CD14-positive monocyte (primary cell): ENCODE measurements at regions not wholly inside any gene's neighbourhood (a gene's known extent, or its start where the extent isn't known, plus 50 kb on each side); places are given as distances from the start of the nearest gene placed in this dataset.

Source experiments
- DNase-seq, 3 donors: peaks; one replicate each; pipeline ENCODE4 v3.0.0-alpha.2; 2011 to 2022
- H2AFZ ChIP-seq: 2 replicates; pipeline ENCODE4 v1.6.0; 2012; ENCODE audit warnings: mild to moderate bottlenecking, low read depth, low read length, inconsistent platforms; ENCODE audit not compliant: insufficient read depth, poor library complexity, severe bottlenecking
- H3K27ac ChIP-seq, 2 donors: 1 replicate in 1 of 2; 2 replicates in 1 of 2; pipeline ENCODE4 v1.5.1; 2012 to 2013; ENCODE audit warnings: low read length in 2 of 2, control low read depth in 1 of 2, inconsistent platforms in 1 of 2, low read depth in 1 of 2, mild to moderate bottlenecking in 1 of 2
- H3K27me3 ChIP-seq, 2 donors: one replicate each; pipeline versions ENCODE4 v1.6.0 to v1.6.1; 2011 to 2013; ENCODE audit warnings: low read length in 2 of 2; ENCODE audit not compliant: control insufficient read depth in 2 of 2, insufficient read depth in 2 of 2
- H3K36me3 ChIP-seq, 2 donors: replicated peaks in 1 of 2; 1 replicate in 1 of 2; 2 replicates in 1 of 2; pipeline versions ENCODE4 v1.5.1 to v1.6.1; 2012 to 2013; ENCODE audit warnings: low read length in 2 of 2, control low read depth in 1 of 2, inconsistent platforms in 1 of 2, mild to moderate bottlenecking in 1 of 2; ENCODE audit not compliant: insufficient read depth in 2 of 2, control insufficient read depth in 1 of 2
- H3K4me1 ChIP-seq, 2 donors: 1 replicate in 1 of 2; 2 replicates in 1 of 2; pipeline versions ENCODE4 v1.5.1 to v1.6.1; 2012 to 2013; ENCODE audit warnings: low read length in 2 of 2, control low read depth in 1 of 2, inconsistent platforms in 1 of 2, mild to moderate bottlenecking in 1 of 2, moderate library complexity in 1 of 2; ENCODE audit not compliant: insufficient read depth in 2 of 2, control insufficient read depth in 1 of 2
- H3K4me2 ChIP-seq: replicated peaks from 2 replicates; pipeline ENCODE3; 2012; ENCODE audit warnings: low read length, moderate library complexity, mild to moderate bottlenecking; ENCODE audit not compliant: poor library complexity, severe bottlenecking; ENCODE audit errors: extremely low read depth
- H3K4me3 ChIP-seq, 3 experiments: fragments of 200-600 bp in 1 of 3; sonication (generic) in 1 of 3; replicated peaks in 1 of 3; 1 replicate in 2 of 3; 2 replicates in 1 of 3; pipeline ENCODE4 v1.5.1; 2011 to 2013; ENCODE audit warnings: low read length in 3 of 3, mild to moderate bottlenecking in 3 of 3, control low read depth in 2 of 3, low read depth in 2 of 3, inconsistent platforms in 1 of 3, moderate library complexity in 1 of 3
- H3K79me2 ChIP-seq: 2 replicates; pipeline ENCODE4 v1.6.0; 2012; ENCODE audit warnings: mild to moderate bottlenecking, control low read depth, inconsistent platforms, low read length, moderate library complexity; ENCODE audit not compliant: insufficient read depth
- H3K9ac ChIP-seq: 2 replicates; pipeline ENCODE4 v1.6.0; 2017; ENCODE audit warnings: low read length, mild to moderate bottlenecking; ENCODE audit not compliant: insufficient read depth, poor library complexity, severe bottlenecking
- H3K9me3 ChIP-seq, 2 donors: replicated peaks in 1 of 2; 1 replicate in 1 of 2; 2 replicates in 1 of 2; pipeline versions ENCODE4 v1.5.1 to v1.6.1; 2012 to 2013; ENCODE audit warnings: low read length in 2 of 2, control low read depth in 1 of 2; ENCODE audit not compliant: control insufficient read depth in 1 of 2, insufficient read depth in 1 of 2
- H4K20me1 ChIP-seq: 2 replicates; pipeline ENCODE4 v1.6.0; 2012; ENCODE audit warnings: mild to moderate bottlenecking, low read length, control low read depth, moderate library complexity; ENCODE audit not compliant: insufficient read depth
- H3K27ac Mint-ChIP-seq, 7 donors: one replicate each; pipeline ENCODE4 v1.8.0; 2020; ENCODE audit warnings: mild to moderate bottlenecking in 7 of 7, mixed read lengths in 7 of 7, moderate library complexity in 6 of 7, inconsistent platforms in 2 of 7
- H3K27me3 Mint-ChIP-seq, 3 donors: one replicate each; pipeline ENCODE4 v1.8.0; 2021 to 2022; ENCODE audit warnings: low read depth in 3 of 3, mild to moderate bottlenecking in 3 of 3, mixed read lengths in 3 of 3, moderate library complexity in 3 of 3, inconsistent platforms in 1 of 3
- H3K36me3 Mint-ChIP-seq, 2 donors: one replicate each; pipeline ENCODE4 v1.8.0; 2020; ENCODE audit warnings: mixed read lengths in 2 of 2, inconsistent platforms in 1 of 2, mild to moderate bottlenecking in 1 of 2
- H3K4me1 Mint-ChIP-seq: one replicate; pipeline ENCODE4 v1.8.0; 2020; ENCODE audit warnings: mild to moderate bottlenecking, mixed read lengths
- H3K4me3 Mint-ChIP-seq, 2 donors: one replicate each; pipeline ENCODE4 v1.8.0; 2020; ENCODE audit warnings: mild to moderate bottlenecking in 2 of 2, mixed read lengths in 2 of 2, moderate library complexity in 1 of 2
- H3K9me3 Mint-ChIP-seq, 7 donors: one replicate each; pipeline ENCODE4 v1.8.0; 2020 to 2022; ENCODE audit warnings: mixed read lengths in 7 of 7, mild to moderate bottlenecking in 6 of 7, moderate library complexity in 6 of 7, inconsistent platforms in 2 of 7
- WGBS: methylation state at CpG from one replicate; pipeline ENCODE4 v1.1.5; 2013; ENCODE audit warnings: missing lambda C conversion rate; ENCODE audit not compliant: insufficient coverage; 5-methylcytosine and 5-hydroxymethylcytosine counted together
- intact Hi-C, 2 donors: fragments of 100-400 bp; cut with micrococcal nuclease; formaldehyde crosslinking; loops; one replicate each; pipeline versions ENCODE4 v1.15.0 to v1.15.1; 2023
- TF ChIP-seq, protein P1 (sequence below): fragments of 200-600 bp; IDR thresholded peaks from one replicate; pipeline ENCODE4 v1.8.0; 2022; ENCODE audit warnings: antibody characterized with exemption, mild to moderate bottlenecking

DNA sequence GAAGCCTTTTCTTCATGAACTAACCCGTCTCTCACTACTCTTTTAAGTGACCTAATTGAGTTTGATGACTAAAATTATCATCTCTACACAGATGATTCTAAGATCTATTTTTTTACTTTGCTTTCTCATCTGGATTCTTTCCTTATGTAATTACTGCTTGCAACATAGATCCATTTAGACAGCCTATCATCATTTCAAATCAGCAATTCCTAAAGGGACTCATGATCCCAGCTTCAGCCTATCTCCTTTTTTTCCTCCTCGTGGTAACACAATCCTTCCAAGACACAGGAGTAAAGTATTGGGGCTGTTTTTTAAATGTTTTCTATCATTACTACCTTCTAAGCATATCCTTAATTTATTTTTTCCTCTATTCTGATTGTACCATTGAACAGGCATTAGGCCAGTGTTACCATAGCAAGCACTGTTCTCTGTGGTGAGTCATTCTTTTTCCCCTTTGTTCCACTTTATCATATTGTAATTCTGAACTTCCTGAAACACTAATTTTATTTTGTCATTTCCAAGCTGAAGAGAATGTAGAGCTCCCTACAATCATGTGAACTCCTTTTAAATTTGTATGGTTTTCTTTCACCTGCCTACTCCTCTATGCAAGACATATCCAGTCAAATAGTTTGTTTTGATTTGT lies 190.4 kb upstream of the FAR2 start:
- Histone ChIP-seq H3K36me3 (no peaks in the 10 kb centered on the region), H3K4me3 (no peak overlapping the region), H3K4me2 (no peak overlapping the region), H3K9ac (no peak overlapping the region), H4K20me1 (no peaks in the 10 kb centered on the region), H3K9me3 (no peaks in the 10 kb centered on the region), H3K27ac (no peak overlapping the region), H2AFZ (no peak overlapping the region), H3K4me1 (no peaks in the 10 kb centered on the region), H3K79me2 (no peaks in the 10 kb centered on the region), H3K27me3 (no peaks in the 10 kb centered on the region)
- Mint-ChIP-seq H3K27ac (no peak overlapping the region), H3K36me3 (no peaks in the 10 kb centered on the region), H3K4me1 (no peaks in the 10 kb centered on the region), H3K27me3 (peaks cover 0 to 1% (median 0%) of the 10 kb centered on the region in 3 donors), H3K4me3 (no peak overlapping the region), H3K9me3 (no peaks in the 10 kb centered on the region)
- TF ChIP-seq, protein P1, sequence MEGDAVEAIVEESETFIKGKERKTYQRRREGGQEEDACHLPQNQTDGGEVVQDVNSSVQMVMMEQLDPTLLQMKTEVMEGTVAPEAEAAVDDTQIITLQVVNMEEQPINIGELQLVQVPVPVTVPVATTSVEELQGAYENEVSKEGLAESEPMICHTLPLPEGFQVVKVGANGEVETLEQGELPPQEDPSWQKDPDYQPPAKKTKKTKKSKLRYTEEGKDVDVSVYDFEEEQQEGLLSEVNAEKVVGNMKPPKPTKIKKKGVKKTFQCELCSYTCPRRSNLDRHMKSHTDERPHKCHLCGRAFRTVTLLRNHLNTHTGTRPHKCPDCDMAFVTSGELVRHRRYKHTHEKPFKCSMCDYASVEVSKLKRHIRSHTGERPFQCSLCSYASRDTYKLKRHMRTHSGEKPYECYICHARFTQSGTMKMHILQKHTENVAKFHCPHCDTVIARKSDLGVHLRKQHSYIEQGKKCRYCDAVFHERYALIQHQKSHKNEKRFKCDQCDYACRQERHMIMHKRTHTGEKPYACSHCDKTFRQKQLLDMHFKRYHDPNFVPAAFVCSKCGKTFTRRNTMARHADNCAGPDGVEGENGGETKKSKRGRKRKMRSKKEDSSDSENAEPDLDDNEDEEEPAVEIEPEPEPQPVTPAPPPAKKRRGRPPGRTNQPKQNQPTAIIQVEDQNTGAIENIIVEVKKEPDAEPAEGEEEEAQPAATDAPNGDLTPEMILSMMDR: no peak
- DNase-seq: no peak
- no CpG with 5 or more reads among the region's 2 CpGs for WGBS
- intact Hi-C loops: no loop called here

DNA sequence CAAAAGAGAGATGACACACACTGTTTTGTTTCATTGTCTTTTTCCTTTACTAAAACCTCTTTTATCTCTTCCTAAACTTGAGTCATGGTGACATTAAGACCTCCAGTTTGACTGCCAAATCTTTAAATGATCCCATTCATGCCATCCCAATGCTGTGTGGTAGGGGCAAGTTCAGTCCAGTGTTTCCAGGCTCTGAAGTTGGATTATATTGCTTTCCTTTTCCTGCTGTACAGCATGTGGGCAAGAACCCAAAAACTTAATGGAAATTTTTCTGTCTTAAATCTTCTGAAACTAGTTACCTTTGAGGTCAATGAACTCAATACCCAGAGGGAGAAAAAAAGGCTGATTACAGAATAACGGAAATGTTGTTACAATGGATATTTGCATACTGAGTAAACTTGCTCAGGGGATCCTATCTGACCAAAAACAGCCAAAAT lies 187.1 kb upstream of the FAR2 start:
- intact Hi-C loops: no loop called here
- no peaks in the 10 kb centered on the region for H3K79me2 ChIP-seq
- H3K27me3 ChIP-seq: no peaks in the 10 kb centered on the region
- no peak overlapping the region for H2AFZ ChIP-seq
- H3K9me3 Mint-ChIP-seq: no peaks in the 10 kb centered on the region
- H3K4me1 Mint-ChIP-seq: no peaks in the 10 kb centered on the region
- no peak overlapping the region for H3K4me3 Mint-ChIP-seq
- no peak overlapping the region for H3K4me2 ChIP-seq
- H4K20me1 ChIP-seq: no peaks in the 10 kb centered on the region
- H3K27ac ChIP-seq: no peak overlapping the region
- no peaks in the 10 kb centered on the region for H3K9me3 ChIP-seq
- DNase-seq: no peak
- H3K36me3 Mint-ChIP-seq: no peaks in the 10 kb centered on the region
- WGBS: no CpG with 5 or more reads among the region's 1 CpG
- H3K27me3 Mint-ChIP-seq: peaks cover 0 to 3% (median 3%) of the 10 kb centered on the region in 3 donors
- no peaks in the 10 kb centered on the region for H3K36me3 ChIP-seq
- TF ChIP-seq, protein P1: no peak
- H3K27ac Mint-ChIP-seq: no peak overlapping the region
- no peak overlapping the region for H3K9ac ChIP-seq
- H3K4me1 ChIP-seq: no peaks in the 10 kb centered on the region
- H3K4me3 ChIP-seq: no peak overlapping the region
